ENCODE measurements at regions not wholly inside any gene's neighbourhood (a gene's known extent, or its start where the extent isn't known, plus 50 kb on each side); places are given as distances from the start of the nearest gene placed in this dataset.

DNA sequence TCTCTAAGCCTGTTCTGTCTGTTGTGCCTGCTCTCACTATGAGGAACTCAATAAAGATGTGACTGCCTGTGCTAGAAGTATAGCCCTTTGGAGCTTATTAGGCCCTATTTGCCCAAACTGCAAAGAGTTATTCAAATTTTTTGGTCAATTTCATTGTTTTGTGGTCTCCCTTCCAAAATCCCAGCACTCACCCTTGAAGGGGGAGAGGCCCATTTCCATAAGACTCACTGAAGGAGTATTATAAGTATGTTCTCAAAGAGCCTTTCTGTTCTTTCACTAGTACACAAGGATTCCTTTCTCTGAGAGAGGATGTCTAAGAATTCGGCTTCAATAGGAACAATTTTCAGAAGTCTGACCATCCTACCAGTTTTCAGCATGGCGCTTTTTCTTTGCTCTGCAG lies 641.9 kb upstream of the REG3G start:
- H3K36me3 Mint-ChIP-seq (ENCODE audit: low read depth) = no peaks in the 10 kb centered on the region
- no peak overlapping the region for H3K4me3 Mint-ChIP-seq
- H3K27ac Mint-ChIP-seq = no peak overlapping the region
- H3K9me3 ChIP-seq (ENCODE audit: control insufficient read depth, low read length) = no peaks in the 10 kb centered on the region
- H3K4me1 Mint-ChIP-seq = no peaks in the 10 kb centered on the region
- no peak overlapping the region for H3K9ac ChIP-seq (ENCODE audit: extremely low read depth, low read length, poor library complexity, severe bottlenecking)
- no peaks in the 10 kb centered on the region for H3K36me3 ChIP-seq (ENCODE audit: control insufficient read depth, insufficient read depth, low read length)
- no peaks in the 10 kb centered on the region for H3K27me3 Mint-ChIP-seq (ENCODE audit: insufficient read depth)
- no peak overlapping the region for H3K27ac ChIP-seq (ENCODE audit: low read depth, low read length)
- TF ChIP-seq, protein P1, sequence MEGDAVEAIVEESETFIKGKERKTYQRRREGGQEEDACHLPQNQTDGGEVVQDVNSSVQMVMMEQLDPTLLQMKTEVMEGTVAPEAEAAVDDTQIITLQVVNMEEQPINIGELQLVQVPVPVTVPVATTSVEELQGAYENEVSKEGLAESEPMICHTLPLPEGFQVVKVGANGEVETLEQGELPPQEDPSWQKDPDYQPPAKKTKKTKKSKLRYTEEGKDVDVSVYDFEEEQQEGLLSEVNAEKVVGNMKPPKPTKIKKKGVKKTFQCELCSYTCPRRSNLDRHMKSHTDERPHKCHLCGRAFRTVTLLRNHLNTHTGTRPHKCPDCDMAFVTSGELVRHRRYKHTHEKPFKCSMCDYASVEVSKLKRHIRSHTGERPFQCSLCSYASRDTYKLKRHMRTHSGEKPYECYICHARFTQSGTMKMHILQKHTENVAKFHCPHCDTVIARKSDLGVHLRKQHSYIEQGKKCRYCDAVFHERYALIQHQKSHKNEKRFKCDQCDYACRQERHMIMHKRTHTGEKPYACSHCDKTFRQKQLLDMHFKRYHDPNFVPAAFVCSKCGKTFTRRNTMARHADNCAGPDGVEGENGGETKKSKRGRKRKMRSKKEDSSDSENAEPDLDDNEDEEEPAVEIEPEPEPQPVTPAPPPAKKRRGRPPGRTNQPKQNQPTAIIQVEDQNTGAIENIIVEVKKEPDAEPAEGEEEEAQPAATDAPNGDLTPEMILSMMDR (conservative IDR thresholded peaks at IDR 0.05) = no peak
- 65 to 71% methylated on average over 2 of the region's 2 CpGs for WGBS, 2 experiments (ENCODE audit: insufficient coverage in 1 of 2, insufficient read length in 1 of 2)
- H3K4me3 ChIP-seq (ENCODE audit: low read length) = no peak overlapping the region
- no peaks in the 10 kb centered on the region for H3K4me1 ChIP-seq (ENCODE audit: control insufficient read depth, insufficient read depth, low read length)
- peaks cover 4% of the 10 kb centered on the region for H3K9me3 Mint-ChIP-seq
- no peaks in the 10 kb centered on the region for H3K27me3 ChIP-seq (ENCODE audit: control insufficient read depth, insufficient read depth, low read length, poor library complexity, severe bottlenecking)
- no peak for DNase-seq

DNA sequence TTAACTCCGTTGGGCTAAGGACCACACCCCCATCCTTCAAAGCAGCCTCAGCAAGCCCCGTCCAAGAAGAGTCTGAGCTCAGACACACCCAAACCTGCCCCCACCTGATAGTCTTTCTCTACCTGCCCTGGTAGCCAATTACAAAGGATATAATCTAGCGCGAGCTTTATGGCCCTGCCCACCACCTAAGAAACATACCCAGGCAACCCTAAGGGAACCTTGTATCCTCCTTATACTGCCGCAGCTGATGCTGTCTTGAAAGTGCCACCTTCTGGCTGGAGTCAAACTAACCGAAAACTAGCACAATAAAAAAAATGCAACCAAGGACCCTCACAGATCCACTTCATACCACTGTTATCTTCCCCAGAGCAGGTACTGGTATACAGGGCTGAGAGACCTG lies 628.3 kb upstream of the REG3G start:
- TF ChIP-seq, protein P1 (conservative IDR thresholded peaks at IDR 0.05) = no peak
- DNase-seq = no peak
- no peak overlapping the region for H3K4me3 Mint-ChIP-seq
- H3K27me3 Mint-ChIP-seq (ENCODE audit: insufficient read depth) = no peaks in the 10 kb centered on the region
- H3K4me1 Mint-ChIP-seq = peaks cover 16% of the 10 kb centered on the region
- Histone ChIP-seq H3K4me3 (ENCODE audit: low read length) (no peak overlapping the region), H3K27ac (ENCODE audit: low read depth, low read length) (no peak overlapping the region), H3K36me3 (ENCODE audit: control insufficient read depth, insufficient read depth, low read length) (no peaks in the 10 kb centered on the region), H3K9me3 (ENCODE audit: control insufficient read depth, low read length) (peaks cover 25% of the 10 kb centered on the region), H3K27me3 (ENCODE audit: control insufficient read depth, insufficient read depth, low read length, poor library complexity, severe bottlenecking) (no peaks in the 10 kb centered on the region), H3K4me1 (ENCODE audit: control insufficient read depth, insufficient read depth, low read length) (no peaks in the 10 kb centered on the region), H3K9ac (ENCODE audit: extremely low read depth, low read length, poor library complexity, severe bottlenecking) (no peak overlapping the region)
- WGBS, 2 experiments (ENCODE audit: insufficient coverage in 1 of 2, insufficient read length in 1 of 2) = 94 to 100% methylated on average over 2 to 6 of the region's 6 CpGs
- H3K36me3 Mint-ChIP-seq (ENCODE audit: low read depth) = no peaks in the 10 kb centered on the region
- no peak overlapping the region for H3K27ac Mint-ChIP-seq
- H3K9me3 Mint-ChIP-seq = peaks cover 26% of the 10 kb centered on the region

DNA sequence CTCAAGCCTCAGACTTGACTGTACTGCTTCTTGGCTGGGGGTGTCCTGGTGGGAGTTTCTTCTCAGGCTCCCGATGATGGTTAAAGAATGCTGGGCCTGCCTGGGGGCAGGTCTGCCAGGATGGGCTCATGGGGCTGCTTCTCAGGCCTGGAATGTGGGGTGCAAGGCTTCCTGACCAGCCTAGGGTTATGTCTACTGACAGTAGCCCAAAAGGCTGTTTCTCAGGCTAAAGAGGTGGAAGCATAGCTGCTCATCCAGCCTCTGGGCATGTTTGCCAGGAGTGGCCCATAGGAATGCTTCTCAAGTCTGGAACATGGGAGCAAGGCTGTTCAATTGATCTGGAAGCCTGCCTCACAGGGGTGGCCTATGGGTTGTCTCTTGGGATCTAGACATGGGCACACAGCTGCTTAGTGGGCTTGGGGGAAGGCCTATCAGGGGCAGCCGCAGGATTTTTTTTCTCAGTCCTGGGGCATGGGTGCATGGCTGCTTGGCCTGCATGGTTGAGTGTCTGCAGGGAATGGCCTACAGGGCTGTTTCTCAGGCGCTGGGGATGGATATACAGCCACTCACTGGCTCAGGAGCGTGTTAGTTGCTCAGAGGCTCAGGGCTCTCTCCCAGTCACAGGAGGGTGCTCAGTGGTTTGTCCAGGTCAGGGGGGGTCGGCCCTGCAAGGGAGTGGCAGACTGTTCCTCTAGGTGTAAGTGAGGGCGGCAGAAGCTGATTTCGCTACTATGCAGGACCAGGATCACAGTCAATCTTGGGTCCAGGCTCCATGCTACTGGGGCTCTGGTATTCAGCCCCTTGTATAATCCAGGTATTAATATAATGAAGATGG lies 617.3 kb upstream of the REG3G start:
- Mint-ChIP-seq H3K4me3 (no peak overlapping the region), H3K36me3 (ENCODE audit: low read depth) (no peaks in the 10 kb centered on the region), H3K27me3 (ENCODE audit: insufficient read depth) (no peaks in the 10 kb centered on the region), H3K9me3 (no peaks in the 10 kb centered on the region), H3K4me1 (no peaks in the 10 kb centered on the region), H3K27ac (no peak overlapping the region)
- Histone ChIP-seq H3K4me1 (ENCODE audit: control insufficient read depth, insufficient read depth, low read length) (no peaks in the 10 kb centered on the region), H3K4me3 (ENCODE audit: low read length) (no peak overlapping the region), H3K9me3 (ENCODE audit: control insufficient read depth, low read length) (no peaks in the 10 kb centered on the region), H3K36me3 (ENCODE audit: control insufficient read depth, insufficient read depth, low read length) (no peaks in the 10 kb centered on the region), H3K27me3 (ENCODE audit: control insufficient read depth, insufficient read depth, low read length, poor library complexity, severe bottlenecking) (no peaks in the 10 kb centered on the region), H3K27ac (ENCODE audit: low read depth, low read length) (no peak overlapping the region), H3K9ac (ENCODE audit: extremely low read depth, low read length, poor library complexity, severe bottlenecking) (no peak overlapping the region)
- DNase-seq = no peak
- WGBS, 2 experiments (ENCODE audit: insufficient coverage in 1 of 2, insufficient read length in 1 of 2) = 93 to 100% methylated on average over 3 to 7 of the region's 7 CpGs
- TF ChIP-seq, protein P1 (conservative IDR thresholded peaks at IDR 0.05) = no peak
